PC-9 (cell line): ENCODE measurements at regions not wholly inside any gene's neighbourhood (a gene's known extent, or its start where the extent isn't known, plus 50 kb on each side); places are given as distances from the start of the nearest gene placed in this dataset.
"Not testable (repeated sequence)": the region's sequence is repeated elsewhere in the genome, so short reads cannot be mapped to it uniquely, and the experiment has no call there.

Source experiments
- EZH2 ChIP-seq: fragments of 200-600 bp; sonication (generic); IDR thresholded peaks from 2 replicates; pipeline ENCODE4 v1.8.0; 2017; ENCODE audit warnings: antibody characterized with exemption, low read depth
- TF ChIP-seq, protein P1 (sequence below): fragments of 200-600 bp; sonication (generic); conservative IDR thresholded peaks from 2 replicates; pipeline ENCODE4 v1.6.1; 2017; ENCODE audit warnings: mixed run types, antibody characterized with exemption, mild to moderate bottlenecking, moderate library complexity

DNA sequence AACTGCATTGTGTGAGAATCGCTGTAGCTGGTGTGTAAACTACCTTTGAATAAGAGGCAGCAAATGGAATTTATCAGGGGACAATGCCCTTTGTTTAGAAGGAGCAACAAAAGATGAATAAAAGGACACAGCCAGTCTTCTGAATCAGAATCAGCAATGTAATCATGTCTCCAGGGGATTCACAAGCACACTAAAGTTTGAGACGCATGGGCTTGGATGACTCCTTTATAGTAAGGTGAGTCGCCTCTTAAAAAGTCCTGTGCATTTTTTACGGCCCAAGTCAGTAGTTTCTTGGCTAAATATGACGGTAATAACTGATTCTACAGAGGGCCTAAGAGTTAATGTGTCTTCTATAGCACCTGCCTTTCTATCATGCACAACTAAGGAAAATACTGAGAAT lies 113.6 kb upstream of the NUDT12 start:
- TF ChIP-seq, protein P1, sequence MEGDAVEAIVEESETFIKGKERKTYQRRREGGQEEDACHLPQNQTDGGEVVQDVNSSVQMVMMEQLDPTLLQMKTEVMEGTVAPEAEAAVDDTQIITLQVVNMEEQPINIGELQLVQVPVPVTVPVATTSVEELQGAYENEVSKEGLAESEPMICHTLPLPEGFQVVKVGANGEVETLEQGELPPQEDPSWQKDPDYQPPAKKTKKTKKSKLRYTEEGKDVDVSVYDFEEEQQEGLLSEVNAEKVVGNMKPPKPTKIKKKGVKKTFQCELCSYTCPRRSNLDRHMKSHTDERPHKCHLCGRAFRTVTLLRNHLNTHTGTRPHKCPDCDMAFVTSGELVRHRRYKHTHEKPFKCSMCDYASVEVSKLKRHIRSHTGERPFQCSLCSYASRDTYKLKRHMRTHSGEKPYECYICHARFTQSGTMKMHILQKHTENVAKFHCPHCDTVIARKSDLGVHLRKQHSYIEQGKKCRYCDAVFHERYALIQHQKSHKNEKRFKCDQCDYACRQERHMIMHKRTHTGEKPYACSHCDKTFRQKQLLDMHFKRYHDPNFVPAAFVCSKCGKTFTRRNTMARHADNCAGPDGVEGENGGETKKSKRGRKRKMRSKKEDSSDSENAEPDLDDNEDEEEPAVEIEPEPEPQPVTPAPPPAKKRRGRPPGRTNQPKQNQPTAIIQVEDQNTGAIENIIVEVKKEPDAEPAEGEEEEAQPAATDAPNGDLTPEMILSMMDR, result not testable (repeated sequence)
- TF ChIP-seq EZH2, result not testable (repeated sequence)
